Rectal smooth muscle tissue (tissue), 1 donor: ENCODE measurements at regions not wholly inside any gene's neighbourhood (a gene's known extent, or its start where the extent isn't known, plus 50 kb on each side); places are given as distances from the start of the nearest gene placed in this dataset.

ENCODE experiments used
- H3K27ac ChIP-seq: one replicate; pipeline ENCODE4 v1.7.0; 2013; ENCODE audit warnings: low read depth, low read length, inconsistent platforms
- H3K27me3 ChIP-seq: one replicate; pipeline ENCODE4 v1.7.0; 2013; ENCODE audit warnings: low read length; ENCODE audit not compliant: control insufficient read depth, insufficient read depth
- H3K36me3 ChIP-seq: one replicate; pipeline ENCODE4 v1.7.0; 2013; ENCODE audit warnings: low read length; ENCODE audit not compliant: control insufficient read depth, insufficient read depth
- H3K4me1 ChIP-seq: one replicate; pipeline ENCODE4 v1.7.0; 2013; ENCODE audit warnings: low read length; ENCODE audit not compliant: control insufficient read depth, insufficient read depth
- H3K4me3 ChIP-seq: one replicate; pipeline ENCODE4 v1.7.0; 2013; ENCODE audit warnings: low read length
- H3K9ac ChIP-seq: one replicate; pipeline ENCODE4 v1.7.0; 2013; ENCODE audit warnings: low read length

- Histone ChIP-seq H3K27me3 (no peaks in the 10 kb centered on the region), H3K9ac (no peak overlapping the region), H3K36me3 (no peaks in the 10 kb centered on the region), H3K4me3 (no peak overlapping the region), H3K4me1 (no peaks in the 10 kb centered on the region), H3K27ac (no peak overlapping the region)
These were observed 777.3 kb downstream of the PDCD6IP start for GRCh38 chr3:34575776-34576175.

GRCh38 chr3:34582055-34582454 lies 783.6 kb downstream of the PDCD6IP start:
- no peak overlapping the region for H3K9ac ChIP-seq
- H3K36me3 ChIP-seq, result no peaks in the 10 kb centered on the region
- H3K27me3 ChIP-seq, result no peaks in the 10 kb centered on the region
- H3K4me1 ChIP-seq, result no peaks in the 10 kb centered on the region
- H3K27ac ChIP-seq, result no peak overlapping the region
- no peak overlapping the region for H3K4me3 ChIP-seq

- Histone ChIP-seq H3K27ac (no peak overlapping the region), H3K27me3 (no peaks in the 10 kb centered on the region)
These were observed 785.0 kb downstream of the PDCD6IP start for GRCh38 chr3:34583451-34583850.

GRCh38 chr3:34584971-34585370 lies 786.5 kb downstream of the PDCD6IP start:
- no peaks in the 10 kb centered on the region for H3K4me1 ChIP-seq
- H3K9ac ChIP-seq, result no peak overlapping the region
- no peaks in the 10 kb centered on the region for H3K36me3 ChIP-seq
- H3K27me3 ChIP-seq, result no peaks in the 10 kb centered on the region
- no peak overlapping the region for H3K4me3 ChIP-seq
- H3K27ac ChIP-seq, result no peak overlapping the region

More at GRCh38 chr3:34583451-34583850, 785.0 kb downstream of the PDCD6IP start:
- no peak overlapping the region for H3K9ac ChIP-seq
- H3K4me1 ChIP-seq, result no peaks in the 10 kb centered on the region
- H3K4me3 ChIP-seq, result no peak overlapping the region
- H3K36me3 ChIP-seq, result no peaks in the 10 kb centered on the region

GRCh38 chr3:34599595-34599994 lies 801.2 kb downstream of the PDCD6IP start:
- no peak overlapping the region for H3K9ac ChIP-seq
- H3K4me1 ChIP-seq, result no peaks in the 10 kb centered on the region
- no peaks in the 10 kb centered on the region for H3K36me3 ChIP-seq
- H3K27ac ChIP-seq, result no peak overlapping the region
- no peak overlapping the region for H3K4me3 ChIP-seq
- no peaks in the 10 kb centered on the region for H3K27me3 ChIP-seq

- no peaks in the 10 kb centered on the region for H3K4me1 ChIP-seq
- H3K27me3 ChIP-seq, result no peaks in the 10 kb centered on the region
- H3K9ac ChIP-seq, result no peak overlapping the region
- H3K27ac ChIP-seq, result no peak overlapping the region
- H3K36me3 ChIP-seq, result no peaks in the 10 kb centered on the region
- no peak overlapping the region for H3K4me3 ChIP-seq
These were observed 821.6 kb downstream of the PDCD6IP start for GRCh38 chr3:34619990-34620389.

- H3K27me3 ChIP-seq, result no peaks in the 10 kb centered on the region
- no peak overlapping the region for H3K27ac ChIP-seq
- H3K9ac ChIP-seq, result no peak overlapping the region
- no peak overlapping the region for H3K4me3 ChIP-seq
- H3K4me1 ChIP-seq, result no peaks in the 10 kb centered on the region
- no peaks in the 10 kb centered on the region for H3K36me3 ChIP-seq
These were observed 828.3 kb downstream of the PDCD6IP start for GRCh38 chr3:34626699-34627098.

GRCh38 chr3:34634939-34635338 lies 836.5 kb downstream of the PDCD6IP start:
- Histone ChIP-seq H3K9ac (no peak overlapping the region), H3K4me3 (no peak overlapping the region), H3K27me3 (no peaks in the 10 kb centered on the region), H3K27ac (no peak overlapping the region), H3K4me1 (no peaks in the 10 kb centered on the region), H3K36me3 (no peaks in the 10 kb centered on the region)

- Histone ChIP-seq H3K9ac (no peak overlapping the region), H3K36me3 (no peaks in the 10 kb centered on the region), H3K4me3 (no peak overlapping the region), H3K27me3 (no peaks in the 10 kb centered on the region), H3K27ac (no peak overlapping the region), H3K4me1 (no peaks in the 10 kb centered on the region)
These were observed 837.0 kb downstream of the PDCD6IP start for GRCh38 chr3:34635352-34635850.

GRCh38 chr3:34646911-34647460 lies 848.6 kb downstream of the PDCD6IP start:
- Histone ChIP-seq H3K27ac (no peak overlapping the region), H3K9ac (no peak overlapping the region), H3K4me1 (no peaks in the 10 kb centered on the region), H3K36me3 (no peaks in the 10 kb centered on the region), H3K27me3 (no peaks in the 10 kb centered on the region), H3K4me3 (no peak overlapping the region)

GRCh38 chr3:34650131-34650530 lies 851.7 kb downstream of the PDCD6IP start:
- no peaks in the 10 kb centered on the region for H3K27me3 ChIP-seq
- H3K36me3 ChIP-seq, result no peaks in the 10 kb centered on the region
- H3K9ac ChIP-seq, result no peak overlapping the region
- H3K27ac ChIP-seq, result no peak overlapping the region
- no peak overlapping the region for H3K4me3 ChIP-seq
- H3K4me1 ChIP-seq, result no peaks in the 10 kb centered on the region

- no peak overlapping the region for H3K9ac ChIP-seq
- no peak overlapping the region for H3K27ac ChIP-seq
- H3K4me1 ChIP-seq, result no peaks in the 10 kb centered on the region
- no peaks in the 10 kb centered on the region for H3K36me3 ChIP-seq
- H3K4me3 ChIP-seq, result no peak overlapping the region
- H3K27me3 ChIP-seq, result no peaks in the 10 kb centered on the region
These were observed 870.5 kb downstream of the PDCD6IP start for GRCh38 chr3:34668915-34669314.

- Histone ChIP-seq H3K4me3 (no peak overlapping the region), H3K9ac (no peak overlapping the region), H3K36me3 (no peaks in the 10 kb centered on the region), H3K27ac (no peak overlapping the region), H3K27me3 (no peaks in the 10 kb centered on the region), H3K4me1 (no peaks in the 10 kb centered on the region)
These were observed 871.1 kb downstream of the PDCD6IP start for GRCh38 chr3:34669490-34669889.
